CD8-positive, alpha-beta memory T cell (primary cell): ENCODE measurements at regions not wholly inside any gene's neighbourhood (a gene's known extent, or its start where the extent isn't known, plus 50 kb on each side); places are given as distances from the start of the nearest gene placed in this dataset.

ENCODE experiments used
- CTCF ChIA-PET: fragments of 350-600 bp; sonication (Branson Sonifier 250); formaldehyde crosslinking; loops from one replicate; lab custom pipeline; 2021; ENCODE audit warnings: antibody characterized with exemption; lab: Charles Lee
- POLR2A ChIA-PET: fragments of 350-600 bp; sonication (Branson Sonifier 250); formaldehyde crosslinking; loops from one replicate; lab custom pipeline; 2021; ENCODE audit warnings: antibody characterized with exemption; lab: Charles Lee
- DNase-seq, 5 donors: peaks; one replicate each; pipeline versions ENCODE4 v3.0.0 to v3.0.0-alpha.2; 2020 to 2022; ENCODE audit warnings: mixed read lengths in 1 of 5
- H3K27ac ChIP-seq: one replicate; pipeline ENCODE4 v1.7.0; 2013; ENCODE audit warnings: low read depth, mild to moderate bottlenecking, low read length, moderate library complexity
- H3K27me3 ChIP-seq: 2 replicates; pipeline ENCODE4 v1.7.0; 2013; ENCODE audit warnings: low read length, mild to moderate bottlenecking; ENCODE audit not compliant: insufficient read depth, poor library complexity, severe bottlenecking
- H3K36me3 ChIP-seq: 2 replicates; pipeline ENCODE4 v1.7.0; 2013; ENCODE audit warnings: mild to moderate bottlenecking, low read length, moderate library complexity; ENCODE audit not compliant: insufficient read depth
- H3K4me1 ChIP-seq: 2 replicates; pipeline ENCODE4 v1.7.0; 2013; ENCODE audit warnings: mild to moderate bottlenecking, low read length, moderate library complexity; ENCODE audit not compliant: insufficient read depth
- H3K4me3 ChIP-seq: 2 replicates; pipeline ENCODE4 v1.7.0; 2013; ENCODE audit warnings: mild to moderate bottlenecking, low read length
- H3K9me3 ChIP-seq: 2 replicates; pipeline ENCODE4 v1.7.0; 2013; ENCODE audit warnings: mild to moderate bottlenecking, low read length
- H3K27ac Mint-ChIP-seq, 8 donors: one replicate each; pipeline ENCODE4 v1.8.0; 2020 to 2021; ENCODE audit warnings: mixed read lengths in 8 of 8, mild to moderate bottlenecking in 6 of 8, inconsistent platforms in 3 of 8, moderate library complexity in 3 of 8
- H3K27me3 Mint-ChIP-seq, 2 donors: one replicate each; pipeline ENCODE4 v1.8.0; 2020 to 2021; ENCODE audit warnings: mixed read lengths in 2 of 2, mild to moderate bottlenecking in 1 of 2, moderate library complexity in 1 of 2
- H3K36me3 Mint-ChIP-seq, 3 donors: one replicate each; pipeline ENCODE4 v1.8.0; 2020 to 2021; ENCODE audit warnings: mixed read lengths in 3 of 3, inconsistent platforms in 1 of 3, mild to moderate bottlenecking in 1 of 3
- H3K4me1 Mint-ChIP-seq, 3 donors: one replicate each; pipeline ENCODE4 v1.8.0; 2020 to 2021; ENCODE audit warnings: mixed read lengths in 3 of 3, inconsistent platforms in 1 of 3, mild to moderate bottlenecking in 1 of 3
- H3K4me3 Mint-ChIP-seq, 7 donors: one replicate each; pipeline ENCODE4 v1.8.0; 2020 to 2021; ENCODE audit warnings: mixed read lengths in 7 of 7, mild to moderate bottlenecking in 6 of 7, moderate library complexity in 4 of 7, inconsistent platforms in 2 of 7
- H3K9me3 Mint-ChIP-seq, 5 donors: one replicate each; pipeline ENCODE4 v1.8.0; 2020 to 2022; ENCODE audit warnings: mixed read lengths in 5 of 5, mild to moderate bottlenecking in 3 of 5, moderate library complexity in 2 of 5, inconsistent platforms in 1 of 5

DNA sequence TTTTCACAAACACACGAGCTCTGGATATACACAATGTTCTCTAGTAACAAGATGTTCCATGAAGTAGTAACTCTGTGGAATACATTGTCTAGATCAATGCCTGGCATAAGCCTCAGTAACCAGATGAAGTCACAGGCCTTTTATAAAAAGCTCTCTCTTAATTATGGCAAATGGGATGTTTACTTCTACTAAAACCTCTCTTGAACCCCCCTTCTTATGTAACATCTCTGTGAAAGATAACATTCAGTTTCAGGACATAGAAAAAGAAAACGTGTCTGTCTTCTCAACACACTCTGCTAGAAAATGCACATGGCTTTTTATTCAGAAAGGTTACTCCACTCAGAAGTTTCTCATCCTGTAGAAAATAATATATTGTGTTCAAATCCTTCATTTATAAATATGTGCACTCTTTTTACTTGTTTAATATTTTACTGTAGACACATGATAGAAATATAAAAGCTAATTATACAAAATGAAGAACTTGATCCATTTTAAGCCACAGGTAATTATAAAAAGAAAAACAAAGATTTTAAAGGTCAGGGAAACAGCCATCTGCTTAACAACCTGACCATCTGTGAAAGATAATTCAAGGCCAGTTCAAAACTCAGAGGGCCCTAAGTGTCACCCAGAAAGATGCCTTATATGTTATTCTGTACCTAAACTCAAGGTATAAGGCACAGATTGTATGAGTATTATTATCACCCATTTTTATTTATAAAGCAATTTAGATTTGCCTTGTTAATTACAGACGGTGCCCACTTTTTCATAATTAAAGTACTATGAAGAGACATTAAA is 812.0 kb downstream of the CDH18 start:
- Histone ChIP-seq H3K4me1 (no peaks in the 10 kb centered on the region), H3K36me3 (no peaks in the 10 kb centered on the region), H3K9me3 (no peaks in the 10 kb centered on the region), H3K4me3 (no peak overlapping the region), H3K27ac (no peak overlapping the region), H3K27me3 (no peaks in the 10 kb centered on the region)
- CTCF ChIA-PET: no interaction called here
- no peaks in the 10 kb centered on the region for H3K4me1 Mint-ChIP-seq
- H3K9me3 Mint-ChIP-seq: peaks cover 0 to 10% (median 2%) of the 10 kb centered on the region in 5 donors
- H3K27ac Mint-ChIP-seq: no peak overlapping the region
- H3K27me3 Mint-ChIP-seq: no peaks in the 10 kb centered on the region
- no peaks in the 10 kb centered on the region for H3K36me3 Mint-ChIP-seq
- DNase-seq: no peak
- POLR2A ChIA-PET: no interaction called here
- H3K4me3 Mint-ChIP-seq: no peak overlapping the region

DNA sequence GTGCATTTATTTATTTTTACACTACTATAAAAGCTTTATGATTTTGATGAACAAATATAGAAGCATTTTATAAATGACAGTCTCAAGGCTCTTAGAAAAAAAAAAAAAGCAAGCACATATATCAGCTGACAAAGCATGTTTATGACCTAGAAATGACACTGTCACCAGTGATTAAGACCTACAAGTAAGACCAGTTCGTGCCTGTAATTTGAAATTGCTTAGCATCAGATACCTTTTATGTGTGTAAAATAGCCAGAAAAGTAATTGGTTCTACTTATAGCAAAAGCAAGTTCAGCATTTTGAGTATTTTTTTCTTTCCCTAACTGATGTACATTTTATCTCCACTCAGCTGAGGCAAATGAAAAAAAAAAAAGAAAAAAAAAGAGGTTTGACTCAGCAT is 808.4 kb downstream of the CDH18 start:
- H3K27me3 Mint-ChIP-seq: no peaks in the 10 kb centered on the region
- H3K36me3 ChIP-seq: no peaks in the 10 kb centered on the region
- H3K9me3 ChIP-seq: no peaks in the 10 kb centered on the region
- no peak overlapping the region for H3K4me3 Mint-ChIP-seq
- ChIA-PET CTCF (no interaction called here), POLR2A (no interaction called here)
- peaks cover 0 to 5% (median 0%) of the 10 kb centered on the region in 5 donors for H3K9me3 Mint-ChIP-seq
- H3K27me3 ChIP-seq: no peaks in the 10 kb centered on the region
- no peaks in the 10 kb centered on the region for H3K4me1 Mint-ChIP-seq
- no peak overlapping the region for H3K4me3 ChIP-seq
- H3K4me1 ChIP-seq: no peaks in the 10 kb centered on the region
- no peak overlapping the region for H3K27ac ChIP-seq
- no peak overlapping the region for H3K27ac Mint-ChIP-seq
- H3K36me3 Mint-ChIP-seq: no peaks in the 10 kb centered on the region
- no peak for DNase-seq

DNA sequence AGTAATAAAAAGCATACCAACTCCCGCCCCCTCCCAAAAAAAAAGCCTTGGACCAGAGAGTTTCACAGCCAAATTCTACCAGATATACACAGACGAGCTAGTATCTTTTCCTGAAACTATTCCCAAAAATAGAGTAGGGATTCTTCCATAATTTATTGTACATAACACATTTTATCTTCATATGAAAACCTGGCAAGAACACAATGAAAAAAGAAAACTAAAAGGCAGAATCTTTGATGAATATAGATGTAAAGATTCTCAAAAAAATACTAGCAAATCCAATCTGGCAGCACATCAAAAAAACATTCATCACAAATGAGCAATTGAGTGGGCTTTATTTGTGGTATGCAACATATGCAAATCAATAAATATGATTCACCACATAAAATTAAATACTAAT is 798.8 kb downstream of the CDH18 start:
- CTCF ChIA-PET: no interaction called here

DNA sequence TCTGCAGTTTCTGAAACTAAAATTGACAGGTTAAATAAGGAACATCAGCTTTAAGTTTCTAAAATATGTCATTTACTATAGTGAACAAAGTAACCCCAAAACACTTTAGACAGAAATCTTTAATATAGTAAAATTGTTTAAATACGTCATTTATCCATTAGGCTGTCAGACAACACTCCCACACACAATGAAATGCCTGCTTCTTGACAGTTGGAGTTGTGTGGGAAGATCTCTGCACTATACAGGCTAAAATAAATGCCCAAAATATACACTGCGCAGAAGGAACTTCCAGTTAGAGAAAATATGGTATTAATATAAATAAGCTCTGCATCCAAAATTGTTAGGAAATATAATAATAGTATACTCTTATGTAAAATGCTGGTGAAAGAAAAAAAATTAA is 794.4 kb downstream of the CDH18 start:
- no peaks in the 10 kb centered on the region for H3K4me1 Mint-ChIP-seq
- H3K27ac Mint-ChIP-seq: no peak overlapping the region
- Histone ChIP-seq H3K9me3 (no peaks in the 10 kb centered on the region), H3K27me3 (no peaks in the 10 kb centered on the region), H3K4me1 (no peaks in the 10 kb centered on the region), H3K4me3 (no peak overlapping the region), H3K27ac (no peak overlapping the region), H3K36me3 (no peaks in the 10 kb centered on the region)
- no peak for DNase-seq
- H3K36me3 Mint-ChIP-seq: no peaks in the 10 kb centered on the region
- no peak overlapping the region for H3K4me3 Mint-ChIP-seq
- peaks cover 0 to 26% (median 5%) of the 10 kb centered on the region in 5 donors for H3K9me3 Mint-ChIP-seq
- ChIA-PET POLR2A (no interaction called here), CTCF (no interaction called here)
- H3K27me3 Mint-ChIP-seq: no peaks in the 10 kb centered on the region

More for the DNA sequence above, 798.8 kb downstream of the CDH18 start:
- Mint-ChIP-seq H3K27me3 (no peaks in the 10 kb centered on the region), H3K4me3 (no peak overlapping the region), H3K4me1 (no peaks in the 10 kb centered on the region), H3K27ac (no peak overlapping the region), H3K9me3 (peaks cover 5 to 34% (median 9%) of the 10 kb centered on the region in 5 donors), H3K36me3 (no peaks in the 10 kb centered on the region)
- Histone ChIP-seq H3K9me3 (no peaks in the 10 kb centered on the region), H3K27ac (no peak overlapping the region), H3K4me3 (no peak overlapping the region), H3K27me3 (no peaks in the 10 kb centered on the region), H3K4me1 (no peaks in the 10 kb centered on the region), H3K36me3 (no peaks in the 10 kb centered on the region)
- no peak for DNase-seq
- POLR2A ChIA-PET: no interaction called here

DNA sequence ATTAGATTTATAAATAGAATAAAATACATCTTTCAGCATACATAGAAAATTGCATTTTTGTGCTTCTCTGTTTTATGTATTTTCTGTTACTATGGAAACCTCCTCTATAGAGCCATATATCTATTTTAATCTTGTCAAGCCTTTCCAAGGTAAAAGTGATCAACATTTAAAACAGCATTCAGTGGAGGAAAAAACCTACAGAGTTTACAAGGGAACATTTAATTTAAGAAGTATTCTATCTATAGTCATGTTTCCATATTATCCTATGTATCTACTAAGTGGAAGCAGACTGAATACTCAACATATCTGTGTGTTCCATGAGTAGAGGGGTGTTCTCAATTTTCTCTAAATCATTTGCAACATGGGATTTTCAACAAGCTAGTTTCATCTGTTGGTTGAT is 791.4 kb downstream of the CDH18 start:
- H3K4me3 ChIP-seq: no peak overlapping the region
- H3K9me3 ChIP-seq: no peaks in the 10 kb centered on the region
- Mint-ChIP-seq H3K9me3 (peaks cover 2 to 21% (median 6%) of the 10 kb centered on the region in 5 donors), H3K36me3 (no peaks in the 10 kb centered on the region), H3K4me3 (no peak overlapping the region), H3K27me3 (no peaks in the 10 kb centered on the region), H3K27ac (no peak overlapping the region), H3K4me1 (no peaks in the 10 kb centered on the region)
- no peaks in the 10 kb centered on the region for H3K36me3 ChIP-seq
- no peaks in the 10 kb centered on the region for H3K27me3 ChIP-seq
- no peaks in the 10 kb centered on the region for H3K4me1 ChIP-seq
- no peak for DNase-seq
- CTCF ChIA-PET: no interaction called here
- no peak overlapping the region for H3K27ac ChIP-seq
- POLR2A ChIA-PET: no interaction called here

DNA sequence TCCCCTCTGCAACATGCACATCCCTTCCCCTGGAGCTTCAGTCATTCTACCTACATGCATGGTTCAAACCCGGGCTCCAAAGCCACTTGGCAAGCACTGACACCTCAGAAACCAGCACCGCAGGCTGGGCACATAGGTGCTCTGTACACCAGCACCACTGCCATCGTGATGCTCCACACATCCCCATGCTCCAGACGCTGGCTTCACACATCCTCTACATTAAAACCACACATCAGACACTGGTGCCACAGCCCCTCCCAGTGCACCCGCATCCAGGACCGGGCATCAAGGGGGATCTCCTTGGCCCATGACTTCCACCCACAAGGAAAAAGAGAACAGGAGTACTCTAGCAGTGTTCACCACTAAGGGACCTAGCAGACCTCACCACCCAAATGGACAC is 787.7 kb downstream of the CDH18 start:
- H3K4me3 Mint-ChIP-seq: no peak overlapping the region
- H3K36me3 Mint-ChIP-seq: peaks cover 0 to 2% (median 0%) of the 10 kb centered on the region in 3 donors
- POLR2A ChIA-PET: no interaction called here
- peak in 1 of 5 donors; percentile 40 for DNase-seq
- CTCF ChIA-PET: no interaction called here
- H3K4me1 ChIP-seq: no peaks in the 10 kb centered on the region
- no peaks in the 10 kb centered on the region for H3K27me3 ChIP-seq
- no peaks in the 10 kb centered on the region for H3K27me3 Mint-ChIP-seq
- no peaks in the 10 kb centered on the region for H3K36me3 ChIP-seq
- H3K9me3 ChIP-seq: no peaks in the 10 kb centered on the region
- no peak overlapping the region for H3K27ac ChIP-seq
- no peaks in the 10 kb centered on the region for H3K4me1 Mint-ChIP-seq
- H3K4me3 ChIP-seq: no peak overlapping the region
- no peak overlapping the region for H3K27ac Mint-ChIP-seq
- H3K9me3 Mint-ChIP-seq: peaks cover 2 to 24% (median 7%) of the 10 kb centered on the region in 5 donors

DNA sequence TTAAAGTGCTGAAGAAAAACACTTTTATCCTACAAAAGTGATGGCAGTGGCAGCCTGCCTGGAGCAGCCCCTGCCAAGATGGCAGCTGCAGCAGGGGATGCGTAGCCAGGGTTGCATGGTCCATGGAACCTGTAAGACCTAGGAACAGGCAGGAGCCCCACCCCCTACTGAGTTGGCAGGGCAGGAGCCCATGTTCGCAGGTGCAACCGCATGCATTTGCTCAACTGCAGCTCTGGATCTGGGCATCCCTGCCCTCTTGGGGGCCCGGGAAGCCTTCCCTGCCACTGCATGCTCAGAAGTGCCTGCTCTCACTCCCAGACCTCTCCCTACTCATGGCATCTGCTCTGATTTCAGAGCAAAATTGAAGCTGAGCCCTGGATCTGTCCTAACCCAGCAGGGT is 779.6 kb downstream of the CDH18 start:
- POLR2A ChIA-PET: no interaction called here
- no peaks in the 10 kb centered on the region for H3K27me3 Mint-ChIP-seq

DNA sequence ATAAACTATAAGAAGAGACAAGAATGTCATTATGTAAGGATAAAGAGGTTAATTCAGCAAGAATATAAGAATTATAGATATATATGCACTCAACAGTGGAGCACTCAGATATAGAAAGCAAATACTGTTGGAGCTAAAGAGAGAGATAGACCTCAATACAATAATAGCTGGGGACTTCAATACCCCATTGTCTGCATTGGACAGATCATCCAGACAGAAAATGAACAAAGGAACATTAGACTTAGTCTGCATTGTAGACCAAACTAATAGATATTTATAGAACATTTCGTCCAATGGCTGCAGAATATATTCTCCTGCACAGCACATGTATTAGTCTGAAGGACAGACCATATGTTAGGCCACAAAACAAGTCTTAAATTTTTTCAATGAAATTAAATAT is 777.1 kb downstream of the CDH18 start:
- no peaks in the 10 kb centered on the region for H3K36me3 ChIP-seq
- no peak for DNase-seq
- no peaks in the 10 kb centered on the region for H3K9me3 ChIP-seq
- Mint-ChIP-seq H3K4me1 (no peaks in the 10 kb centered on the region), H3K27ac (no peak overlapping the region), H3K27me3 (no peaks in the 10 kb centered on the region), H3K36me3 (no peaks in the 10 kb centered on the region), H3K9me3 (peaks cover 2 to 26% (median 21%) of the 10 kb centered on the region in 5 donors), H3K4me3 (no peak overlapping the region)
- CTCF ChIA-PET: no interaction called here
- POLR2A ChIA-PET: no interaction called here
- H3K27ac ChIP-seq: no peak overlapping the region
- no peaks in the 10 kb centered on the region for H3K27me3 ChIP-seq
- no peak overlapping the region for H3K4me3 ChIP-seq
- H3K4me1 ChIP-seq: no peaks in the 10 kb centered on the region

More for the DNA sequence above, 779.6 kb downstream of the CDH18 start:
- Mint-ChIP-seq H3K9me3 (peaks cover 3 to 26% (median 16%) of the 10 kb centered on the region in 5 donors), H3K36me3 (peaks cover 0 to 2% (median 0%) of the 10 kb centered on the region in 3 donors), H3K27ac (no peak overlapping the region), H3K4me1 (no peaks in the 10 kb centered on the region), H3K4me3 (no peak overlapping the region)
- Histone ChIP-seq H3K4me3 (no peak overlapping the region), H3K36me3 (no peaks in the 10 kb centered on the region), H3K27ac (no peak overlapping the region), H3K27me3 (no peaks in the 10 kb centered on the region), H3K4me1 (no peaks in the 10 kb centered on the region), H3K9me3 (no peaks in the 10 kb centered on the region)
- DNase-seq: no peak
- CTCF ChIA-PET: no interaction called here
